LNCAP (cell line): ENCODE measurements at regions not wholly inside any gene's neighbourhood (a gene's known extent, or its start where the extent isn't known, plus 50 kb on each side); places are given as distances from the start of the nearest gene placed in this dataset.

ENCODE experiments used
- CTCF ChIP-seq: fragments of 450-650 bp; IDR thresholded peaks from 2 replicates; pipeline ENCODE4 v1.5.1; 2017; ENCODE audit warnings: mild to moderate bottlenecking

- TF ChIP-seq CTCF = no peak
These were observed 228.5 kb downstream of the NDFIP2 start for GRCh38 chr13:79709471-79709870.

GRCh38 chr13:79703772-79704171 is 222.8 kb downstream of the NDFIP2 start:
- no peak for TF ChIP-seq CTCF

GRCh38 chr13:79695754-79696153 is 214.8 kb downstream of the NDFIP2 start:
- TF ChIP-seq CTCF = no peak

- no peak for TF ChIP-seq CTCF
These were observed 211.9 kb downstream of the NDFIP2 start for GRCh38 chr13:79692846-79693245.

GRCh38 chr13:79691826-79692225 is 210.9 kb downstream of the NDFIP2 start:
- no peak for TF ChIP-seq CTCF

- TF ChIP-seq CTCF = no peak
These were observed 207.8 kb downstream of the NDFIP2 start for GRCh38 chr13:79688741-79689140.

GRCh38 chr13:79686441-79686840 is 205.5 kb downstream of the NDFIP2 start:
- no peak for TF ChIP-seq CTCF

- no peak for TF ChIP-seq CTCF
These were observed 203.4 kb downstream of the NDFIP2 start for GRCh38 chr13:79684371-79684770.
